Astrocyte of the spinal cord (primary cell): ENCODE measurements at regions not wholly inside any gene's neighbourhood (a gene's known extent, or its start where the extent isn't known, plus 50 kb on each side); places are given as distances from the start of the nearest gene placed in this dataset.

Experiments used
- DNase-seq: peaks from one replicate; pipeline ENCODE4 v3.0.0; 2011; ENCODE audit warnings: low read depth, low spot score
- H3K4me3 ChIP-seq: 2 replicates; pipeline ENCODE4 v1.5.1; 2011; ENCODE audit warnings: low read depth, mild to moderate bottlenecking, low read length, moderate library complexity
- in situ Hi-C: cut with HindIII; loops from 2 replicates; pipeline ENCODE4 v1.10.0; 2017; ENCODE audit warnings: low sequenced_read_pairs
- TF ChIP-seq, protein P1 (sequence below): IDR thresholded peaks from 2 replicates; pipeline ENCODE4 v1.5.1; 2012; ENCODE audit warnings: low read depth, mild to moderate bottlenecking, low read length, inconsistent platforms

- in situ Hi-C loops = no loop called here
- TF ChIP-seq, protein P1, sequence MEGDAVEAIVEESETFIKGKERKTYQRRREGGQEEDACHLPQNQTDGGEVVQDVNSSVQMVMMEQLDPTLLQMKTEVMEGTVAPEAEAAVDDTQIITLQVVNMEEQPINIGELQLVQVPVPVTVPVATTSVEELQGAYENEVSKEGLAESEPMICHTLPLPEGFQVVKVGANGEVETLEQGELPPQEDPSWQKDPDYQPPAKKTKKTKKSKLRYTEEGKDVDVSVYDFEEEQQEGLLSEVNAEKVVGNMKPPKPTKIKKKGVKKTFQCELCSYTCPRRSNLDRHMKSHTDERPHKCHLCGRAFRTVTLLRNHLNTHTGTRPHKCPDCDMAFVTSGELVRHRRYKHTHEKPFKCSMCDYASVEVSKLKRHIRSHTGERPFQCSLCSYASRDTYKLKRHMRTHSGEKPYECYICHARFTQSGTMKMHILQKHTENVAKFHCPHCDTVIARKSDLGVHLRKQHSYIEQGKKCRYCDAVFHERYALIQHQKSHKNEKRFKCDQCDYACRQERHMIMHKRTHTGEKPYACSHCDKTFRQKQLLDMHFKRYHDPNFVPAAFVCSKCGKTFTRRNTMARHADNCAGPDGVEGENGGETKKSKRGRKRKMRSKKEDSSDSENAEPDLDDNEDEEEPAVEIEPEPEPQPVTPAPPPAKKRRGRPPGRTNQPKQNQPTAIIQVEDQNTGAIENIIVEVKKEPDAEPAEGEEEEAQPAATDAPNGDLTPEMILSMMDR = no peak
Observed at GRCh38 chr5:52378237-52378636, 409.5 kb upstream of the ITGA1 start.

DNA sequence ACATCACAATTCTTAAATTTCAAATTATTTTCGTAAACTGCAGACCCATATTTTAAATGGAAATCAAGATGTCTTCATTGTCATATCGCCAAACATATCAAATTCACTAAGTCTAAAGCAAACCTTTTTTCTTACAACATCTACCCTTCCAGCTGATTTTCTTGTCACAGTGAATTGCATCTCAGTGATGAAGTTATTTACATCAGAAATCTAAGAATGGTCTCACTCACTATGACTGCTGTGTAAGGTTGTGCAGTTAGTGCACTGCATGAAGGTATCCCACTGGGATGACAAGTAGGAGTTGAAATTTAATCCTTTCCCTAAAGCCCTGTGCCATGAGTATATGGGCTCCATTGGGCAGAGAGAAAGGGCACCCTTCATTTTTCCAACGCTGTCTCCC, 399.4 kb upstream of the ITGA1 start:
- H3K4me3 ChIP-seq = no peak overlapping the region
- TF ChIP-seq, protein P1 = no peak
- in situ Hi-C loops = no loop called here
- DNase-seq = no peak

More at GRCh38 chr5:52378237-52378636, 409.5 kb upstream of the ITGA1 start:
- DNase-seq = no peak
- H3K4me3 ChIP-seq = no peak overlapping the region

DNA sequence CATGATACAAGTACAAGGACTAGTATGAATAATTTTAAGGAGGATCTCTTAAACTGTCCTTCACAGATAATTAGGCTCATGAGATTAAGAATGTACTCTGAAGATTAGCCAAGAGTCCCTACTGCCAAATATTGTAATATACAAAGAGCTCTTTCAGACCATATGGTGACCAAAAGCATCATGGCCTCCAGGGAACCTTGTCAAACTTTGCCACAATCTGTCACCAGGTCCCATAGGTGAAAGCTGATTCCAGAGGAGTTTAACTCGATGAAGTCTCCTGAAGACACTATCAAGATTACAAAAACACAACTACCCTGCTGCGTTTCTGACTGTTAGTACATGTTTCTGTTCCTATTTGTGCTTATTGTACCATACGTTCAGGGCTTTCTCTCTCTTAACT, 395.4 kb upstream of the ITGA1 start:
- DNase-seq = no peak
- TF ChIP-seq, protein P1 = no peak
- in situ Hi-C loops = no loop called here
- H3K4me3 ChIP-seq = no peak overlapping the region

- in situ Hi-C loops = no loop called here
- DNase-seq = no peak
- no peak overlapping the region for H3K4me3 ChIP-seq
- TF ChIP-seq, protein P1 = no peak
Observed at GRCh38 chr5:52409835-52410234, 377.9 kb upstream of the ITGA1 start.

GRCh38 chr5:52419357-52419756, 368.4 kb upstream of the ITGA1 start:
- DNase-seq = no peak
- no peak overlapping the region for H3K4me3 ChIP-seq
- in situ Hi-C loops = no loop called here
- TF ChIP-seq, protein P1 = no peak

DNA sequence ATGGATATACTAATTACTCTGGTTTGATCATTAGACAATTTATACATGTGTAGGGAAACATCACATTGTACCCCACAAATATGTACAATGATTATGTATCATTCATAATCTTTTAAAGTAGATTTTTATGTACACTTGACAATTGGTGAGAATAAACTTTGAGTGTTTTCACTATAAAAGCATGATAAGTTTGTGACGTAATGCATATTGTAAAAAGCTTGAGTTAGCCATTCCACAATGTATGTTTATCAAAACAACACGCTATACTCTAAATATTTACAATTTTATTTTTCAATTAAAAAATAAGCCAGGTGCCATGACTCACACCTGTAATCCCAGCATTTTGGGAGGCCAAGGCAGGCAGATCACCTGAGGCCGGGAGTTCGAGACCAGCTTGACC, 360.1 kb upstream of the ITGA1 start:
- no peak overlapping the region for H3K4me3 ChIP-seq
- DNase-seq = no peak
- in situ Hi-C loops = no loop called here
- TF ChIP-seq, protein P1 = no peak

- no peak for DNase-seq
- in situ Hi-C loops = no loop called here
- no peak overlapping the region for H3K4me3 ChIP-seq
- TF ChIP-seq, protein P1 = no peak
Observed at GRCh38 chr5:52428977-52429489, 358.7 kb upstream of the ITGA1 start.
